Stimulated activated CD4-positive, alpha-beta T cell treated with anti-CD3 and anti-CD28 coated beads, Interleukin-1b, Interleukin-23, amount 100 ng/mL, for 48 hours (primary cell): ENCODE measurements at regions not wholly inside any gene's neighbourhood (a gene's known extent, or its start where the extent isn't known, plus 50 kb on each side); places are given as distances from the start of the nearest gene placed in this dataset.
A peak's percentile ranks its signal among the peaks of the same experiment; 100 is the strongest.

Source experiments
- DNase-seq: peaks from one replicate; pipeline ENCODE4 v3.0.0-alpha.2; 2020

DNA sequence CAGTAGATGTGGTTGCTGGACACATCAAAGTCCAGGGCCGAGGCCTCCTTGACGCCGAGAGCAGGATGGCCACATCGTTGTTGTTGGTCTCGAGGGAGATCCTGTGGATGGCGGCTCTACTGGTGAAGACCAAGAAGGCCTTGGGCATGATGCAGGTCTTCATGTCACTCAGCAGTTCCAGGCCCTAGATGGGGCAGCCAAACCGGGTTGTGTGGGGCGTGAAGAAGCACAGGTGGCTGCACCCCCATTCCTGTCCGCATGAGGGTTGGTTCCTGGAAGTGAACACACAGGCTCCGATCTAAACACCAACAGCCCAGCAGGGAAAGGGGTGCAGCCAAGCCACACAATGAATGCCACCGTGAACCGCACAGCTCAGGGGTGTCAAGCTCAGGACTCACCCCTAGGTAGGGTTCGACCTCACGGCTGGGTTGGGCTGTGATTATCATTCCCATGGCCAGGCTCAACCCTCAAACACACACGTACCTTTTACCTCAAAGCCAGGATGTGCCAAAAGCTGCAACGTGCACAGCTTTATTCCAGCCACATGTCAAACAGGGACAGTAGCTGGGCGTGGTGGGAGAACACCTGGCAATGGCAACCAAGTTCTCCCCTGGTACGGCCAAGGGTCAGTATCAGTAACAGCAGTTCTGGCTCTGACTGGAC is 132.3 kb downstream of the CRYBB2 start:
- DNase-seq: no peak

DNA sequence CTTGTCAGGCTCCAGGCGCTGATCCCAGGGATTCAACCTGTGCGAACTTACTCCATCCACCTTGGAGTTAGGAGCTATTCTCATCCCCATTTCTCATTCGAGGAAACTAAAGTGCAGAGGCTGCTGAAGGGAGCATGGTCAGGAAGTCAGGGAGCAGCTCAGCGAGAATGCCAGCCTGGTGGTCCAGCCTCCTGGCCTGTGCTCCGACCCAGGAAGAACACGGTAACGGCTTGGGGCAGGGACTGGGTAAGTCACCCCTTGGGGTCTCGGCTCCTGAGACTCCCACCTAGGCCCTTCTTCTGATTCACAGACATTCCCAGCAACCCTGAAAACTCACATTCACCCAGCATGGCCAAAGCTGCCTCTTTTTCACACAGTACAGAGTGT is 132.8 kb downstream of the CRYBB2 start:
- DNase-seq: no peak

DNA sequence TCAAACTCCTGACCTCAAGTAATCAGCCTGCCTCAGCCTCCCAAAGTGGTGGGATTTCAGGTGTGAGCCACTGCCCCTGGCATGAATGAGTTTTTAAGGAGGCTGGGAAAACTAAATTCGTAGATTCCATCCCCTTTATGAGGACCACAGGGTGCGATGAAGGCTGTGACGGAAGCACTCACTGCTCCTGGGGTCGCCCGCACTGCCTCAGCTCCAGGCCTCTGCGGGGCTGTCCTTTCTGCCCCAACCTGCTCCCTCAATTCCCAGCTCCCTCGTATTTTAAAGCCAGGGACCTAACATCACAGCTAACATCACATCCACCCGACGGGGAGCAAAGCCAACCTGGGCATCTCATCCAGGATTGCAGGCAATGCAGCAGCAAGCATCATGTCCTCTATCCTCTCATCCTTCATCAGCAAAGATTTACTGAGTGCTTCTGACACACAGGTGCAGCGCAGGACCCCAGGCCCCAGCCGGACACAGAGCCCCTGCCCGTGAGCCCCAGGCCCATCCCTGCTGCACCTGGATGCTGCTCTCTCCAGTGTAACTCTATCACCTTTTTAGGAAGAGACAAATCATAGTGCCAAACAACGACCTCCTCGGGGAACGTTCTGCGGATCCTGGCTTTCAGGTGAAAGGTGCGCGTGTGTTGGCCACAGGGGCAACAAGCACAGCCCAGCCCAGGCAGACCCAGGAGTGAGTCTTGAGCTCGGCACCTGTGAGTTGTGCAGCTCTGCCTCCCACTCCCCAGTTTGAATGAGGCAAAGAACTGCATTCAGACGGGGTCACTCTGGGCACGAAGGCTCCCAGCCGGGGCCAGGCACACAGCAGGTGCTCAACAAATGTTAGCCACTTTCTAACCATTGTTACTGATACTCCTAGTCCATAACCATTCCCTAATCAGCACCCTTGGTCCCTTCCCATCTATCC is 134.3 kb downstream of the CRYBB2 start:
- DNase-seq: no peak

DNA sequence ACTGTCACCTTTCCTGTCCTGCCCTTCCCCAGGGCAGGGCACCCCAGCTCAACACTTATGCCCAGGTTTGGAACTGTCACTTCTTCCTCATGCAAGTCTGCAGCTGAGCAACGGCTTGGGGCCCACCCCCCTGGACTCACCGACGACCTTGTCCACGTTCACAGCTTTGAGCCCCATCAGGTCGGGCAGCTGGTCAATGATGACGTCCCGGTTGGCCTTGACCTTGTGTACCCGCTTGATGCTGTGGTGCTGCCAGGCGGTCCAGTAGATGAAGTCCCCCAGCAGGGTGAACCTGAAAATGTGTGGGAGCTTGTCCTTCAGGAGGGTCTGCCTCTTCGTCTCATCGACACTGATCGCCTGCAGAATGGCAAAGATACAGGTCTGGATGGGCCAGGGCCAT is 135.0 kb downstream of the CRYBB2 start:
- DNase-seq: no peak

DNA sequence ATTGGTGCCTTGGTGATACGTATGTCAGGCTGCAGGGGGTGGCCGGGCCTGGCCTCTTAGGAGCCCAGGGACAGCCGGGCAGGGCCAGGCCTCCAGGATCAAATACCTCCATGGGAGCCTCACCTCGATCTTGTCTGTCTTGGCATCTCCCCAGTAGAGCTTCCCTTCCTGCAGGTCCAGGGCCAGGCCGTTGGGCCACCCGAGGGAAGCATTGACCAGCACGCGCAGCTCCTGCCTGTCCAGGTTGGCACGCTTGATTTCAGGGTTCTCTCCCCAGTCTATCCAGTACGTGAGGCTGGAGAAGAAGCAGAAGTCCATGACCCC is 137.7 kb downstream of the CRYBB2 start:
- no peak for DNase-seq

DNA sequence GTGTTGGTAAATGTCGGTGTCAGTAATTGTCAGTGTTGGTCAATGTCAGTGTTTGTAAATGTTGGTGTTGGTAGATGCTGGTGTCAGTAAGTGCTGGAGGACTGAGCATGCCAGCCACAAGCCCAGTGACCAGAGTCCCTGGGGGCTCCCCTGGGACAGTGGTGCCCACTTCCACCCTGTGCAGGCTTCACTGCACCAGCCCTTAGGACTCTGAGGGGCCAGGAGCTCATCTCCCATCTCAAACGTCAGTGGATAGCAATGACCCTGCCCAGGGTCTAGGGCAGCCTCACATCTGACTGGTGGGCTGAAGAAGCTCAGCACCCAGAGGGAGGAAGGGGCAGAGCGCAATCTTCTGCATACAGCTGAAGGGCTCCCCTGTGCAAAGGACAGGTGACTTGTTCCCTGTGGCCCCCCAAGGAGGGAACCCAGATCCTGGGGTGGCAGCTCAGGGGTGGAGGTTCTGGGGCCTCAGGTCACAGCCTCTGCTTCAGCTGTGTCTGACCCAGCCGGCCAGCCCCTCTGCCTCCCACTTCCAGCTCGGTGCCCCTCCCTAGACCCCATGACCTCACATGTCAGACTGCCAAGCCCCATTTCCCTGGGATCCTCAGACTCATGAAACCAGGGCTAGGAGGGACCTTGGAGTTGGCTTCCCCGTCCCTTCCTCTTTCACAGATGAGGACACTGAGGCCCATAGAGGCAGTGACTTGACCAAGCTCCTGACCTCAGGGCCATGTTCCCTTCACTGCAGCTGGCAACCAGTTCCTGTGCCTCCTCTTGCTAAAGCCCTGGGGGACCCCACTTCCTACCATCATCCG is 138.4 kb downstream of the CRYBB2 start:
- no peak for DNase-seq

DNA sequence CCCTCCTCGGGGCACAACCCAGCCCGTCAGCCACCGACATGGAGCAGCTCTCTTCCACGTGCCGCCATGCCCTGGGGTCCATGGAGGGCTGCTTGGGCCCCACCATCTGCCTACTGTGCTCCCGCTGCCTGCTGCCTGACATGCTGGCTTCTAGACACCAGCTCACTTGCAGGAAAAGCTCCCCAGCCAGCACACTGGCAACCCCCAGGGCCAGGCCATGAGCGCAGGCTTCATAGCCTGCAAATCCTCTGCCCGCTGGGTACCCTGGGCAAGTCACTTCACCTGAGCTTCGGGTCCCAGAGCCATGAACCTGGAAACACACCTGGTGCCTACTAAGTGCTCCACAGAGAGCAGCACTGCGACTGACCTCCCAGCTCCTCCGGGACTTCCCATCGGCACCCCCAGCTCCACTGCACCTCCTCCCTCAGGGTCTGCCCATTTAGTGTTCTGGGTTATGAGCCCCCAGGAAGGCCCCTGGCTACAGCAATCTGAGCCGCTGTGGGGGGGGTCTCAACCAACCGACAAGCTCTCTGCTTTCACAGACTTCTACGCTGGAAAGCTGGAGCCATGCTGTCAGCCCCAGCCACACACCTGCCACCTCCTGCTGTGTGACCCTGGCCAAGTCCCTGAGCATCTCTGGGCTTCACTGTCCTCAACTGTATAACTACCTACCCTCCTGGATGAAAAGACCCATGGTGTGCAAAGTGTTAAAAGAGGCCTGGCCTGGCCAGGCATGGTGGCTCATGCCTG is 139.2 kb downstream of the CRYBB2 start:
- no peak for DNase-seq

DNA sequence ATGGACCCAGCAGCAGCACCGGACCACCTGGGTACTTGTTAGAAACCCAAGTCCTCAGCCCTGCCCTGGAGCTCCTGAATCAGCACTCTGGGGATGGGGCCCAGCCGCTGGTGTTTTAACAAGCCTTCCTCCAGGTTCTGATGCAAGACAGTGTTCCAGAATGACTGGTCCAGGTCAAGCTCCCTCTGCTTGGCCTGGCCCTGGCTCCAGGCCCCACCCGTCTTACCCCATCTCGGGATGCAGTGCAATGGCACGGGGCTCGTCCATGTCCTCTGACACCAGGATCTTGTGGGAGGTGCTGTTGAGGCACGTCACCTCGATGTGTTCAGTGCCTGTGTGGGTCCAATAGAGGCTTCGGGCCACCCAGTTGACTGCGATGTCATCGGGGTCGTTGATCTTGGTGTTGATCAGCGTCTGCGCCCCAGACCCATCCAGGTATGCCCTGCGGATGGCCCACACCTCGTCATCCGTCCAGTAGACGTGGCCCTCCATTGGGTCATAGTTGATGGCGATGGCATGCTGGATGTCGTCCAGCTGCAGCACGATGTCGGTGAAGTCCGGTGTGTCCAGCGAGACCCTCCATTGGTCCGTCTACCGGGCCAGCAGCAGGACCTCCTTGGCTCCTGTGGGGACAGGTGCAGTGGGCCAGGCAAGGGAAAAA is 140.3 kb downstream of the CRYBB2 start:
- DNase-seq: no peak

DNA sequence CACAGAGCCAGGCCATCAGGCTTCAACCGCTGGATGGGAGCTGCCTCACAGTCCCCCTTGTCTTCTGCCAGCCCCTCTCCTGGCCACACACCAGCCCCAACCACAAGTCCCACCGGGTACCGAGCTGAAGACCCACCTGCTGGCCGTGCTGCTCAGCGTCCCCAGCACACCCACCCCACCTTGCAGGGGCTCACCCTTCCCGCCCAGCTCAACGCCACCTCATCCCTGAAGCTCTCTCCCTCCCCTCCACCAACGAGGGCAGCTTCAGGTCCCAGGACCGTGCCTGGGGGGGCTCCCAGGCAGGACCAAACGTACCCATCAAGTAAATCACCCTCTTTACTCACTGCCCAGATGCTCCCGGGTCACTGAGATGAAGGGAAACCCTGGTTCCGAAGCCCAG is 141.0 kb downstream of the CRYBB2 start:
- no peak for DNase-seq

DNA sequence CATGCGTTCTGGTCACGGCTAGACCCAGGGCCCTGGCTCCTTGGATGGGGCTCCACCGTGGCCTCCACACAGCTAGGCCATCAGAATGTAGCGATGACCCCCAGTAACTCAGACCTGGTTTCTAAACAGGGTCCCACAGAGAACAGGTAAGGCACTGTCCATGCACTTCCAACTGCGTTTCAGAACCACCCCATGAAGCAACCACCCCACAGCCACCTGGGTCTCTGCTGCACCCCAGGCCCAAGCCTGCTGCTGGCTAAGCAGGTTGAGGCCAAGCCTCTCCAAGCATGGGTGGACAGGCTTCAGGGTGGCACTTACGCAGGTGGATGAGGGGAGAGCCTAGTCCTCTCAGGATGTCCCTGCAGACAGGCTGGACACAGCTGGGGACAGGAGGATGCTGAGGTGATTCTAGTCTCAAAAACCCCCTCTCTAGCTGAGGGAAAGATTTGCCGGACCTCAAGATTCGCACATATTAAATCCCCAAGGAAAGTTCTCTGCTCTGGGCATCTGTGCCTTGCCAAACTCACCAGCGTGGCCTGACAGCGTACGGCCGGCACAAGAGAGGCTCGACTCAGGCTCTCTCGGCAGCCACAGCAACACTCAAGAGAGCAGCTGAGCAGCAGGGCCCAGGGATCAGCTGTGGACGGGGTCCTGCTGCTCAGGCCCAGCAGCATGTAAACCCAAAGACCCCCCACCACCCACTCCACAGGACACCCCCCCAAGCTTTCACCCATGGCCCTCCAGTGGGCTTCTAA is 141.6 kb downstream of the CRYBB2 start:
- no peak for DNase-seq

DNA sequence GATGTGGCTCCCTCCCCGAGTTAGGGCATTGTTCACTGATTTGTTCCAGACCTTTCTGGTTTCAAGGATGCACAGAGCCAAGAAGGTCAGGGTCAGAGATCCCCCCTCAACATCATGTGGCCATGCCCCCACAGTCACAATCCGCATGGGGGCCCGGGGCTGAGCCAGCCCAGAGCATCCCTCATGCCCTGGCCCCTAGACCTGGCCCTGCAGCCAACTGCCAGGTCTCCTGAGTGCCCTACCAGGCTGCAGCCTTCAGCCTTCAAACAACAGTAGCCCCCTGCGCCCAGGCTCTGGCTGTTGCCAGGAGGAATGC is 142.4 kb downstream of the CRYBB2 start:
- no peak for DNase-seq

DNA sequence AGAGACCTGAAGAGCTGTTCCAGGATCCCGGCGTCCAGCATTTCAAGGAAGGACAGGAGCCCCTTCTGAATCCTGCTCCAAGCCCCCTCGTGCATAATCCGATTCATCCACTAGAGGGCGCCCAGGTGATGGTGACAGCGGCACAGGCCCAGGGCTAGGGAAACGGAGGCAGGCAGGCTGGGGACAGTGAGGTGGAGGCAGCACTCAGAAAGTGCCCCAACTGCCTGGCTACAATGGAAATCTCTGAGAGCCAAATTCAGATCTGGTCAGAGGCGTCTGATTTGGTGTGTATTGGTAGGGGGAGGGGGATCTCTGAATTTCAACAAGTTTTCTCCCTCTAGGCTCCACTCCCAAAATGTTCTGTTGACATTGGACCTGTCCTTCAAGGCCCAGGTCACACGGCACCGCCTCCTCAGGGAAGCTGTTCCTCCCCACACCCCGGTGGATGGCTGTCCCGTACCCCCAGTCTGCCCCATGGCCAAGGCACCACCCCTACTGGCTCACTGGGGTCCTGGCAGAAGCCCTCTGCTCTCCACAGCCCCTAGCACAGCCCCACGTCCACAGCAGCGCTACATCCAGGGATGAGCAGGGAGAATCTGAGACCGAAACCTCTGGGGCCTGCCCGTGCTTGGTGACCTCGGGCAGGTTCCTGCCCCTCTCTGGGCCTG is 142.9 kb downstream of the CRYBB2 start:
- peak; percentile 63 for DNase-seq

DNA sequence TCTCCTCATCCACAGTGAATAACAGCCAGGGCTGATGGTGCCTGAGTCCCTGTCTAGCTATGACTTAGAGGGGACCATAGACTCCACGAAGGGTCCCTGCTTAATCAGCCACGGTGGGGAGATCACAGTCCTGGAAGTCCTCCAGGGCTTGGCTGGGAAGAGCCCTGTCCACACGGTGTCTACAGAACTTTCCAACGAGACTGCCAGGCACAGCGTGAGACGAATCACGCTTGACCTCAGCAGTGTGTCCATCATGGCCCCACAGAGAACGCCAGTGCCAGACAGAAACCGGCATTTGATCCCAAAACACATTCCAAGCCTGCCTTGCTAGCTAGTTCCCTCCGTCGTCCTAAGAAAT is 143.4 kb downstream of the CRYBB2 start:
- DNase-seq: no peak

DNA sequence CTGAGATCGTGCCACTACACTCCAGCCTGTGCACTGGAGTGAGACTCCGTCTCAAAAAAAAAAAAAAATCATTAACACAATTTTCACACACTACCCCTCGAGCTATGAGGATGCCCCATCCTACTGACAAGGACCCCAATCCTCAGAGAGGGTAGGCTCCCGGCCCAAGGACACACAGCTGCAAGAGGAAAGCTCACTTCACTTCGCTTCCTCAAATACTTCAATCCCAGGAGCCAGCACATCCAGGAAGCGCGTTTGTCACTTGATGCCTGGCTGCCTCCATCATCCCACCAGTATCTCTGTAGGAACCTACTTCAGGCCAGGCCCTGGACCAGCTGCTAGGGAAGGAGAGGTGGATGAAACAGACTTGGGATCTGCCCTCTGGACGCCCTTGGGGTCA is 144.0 kb downstream of the CRYBB2 start:
- DNase-seq: no peak

DNA sequence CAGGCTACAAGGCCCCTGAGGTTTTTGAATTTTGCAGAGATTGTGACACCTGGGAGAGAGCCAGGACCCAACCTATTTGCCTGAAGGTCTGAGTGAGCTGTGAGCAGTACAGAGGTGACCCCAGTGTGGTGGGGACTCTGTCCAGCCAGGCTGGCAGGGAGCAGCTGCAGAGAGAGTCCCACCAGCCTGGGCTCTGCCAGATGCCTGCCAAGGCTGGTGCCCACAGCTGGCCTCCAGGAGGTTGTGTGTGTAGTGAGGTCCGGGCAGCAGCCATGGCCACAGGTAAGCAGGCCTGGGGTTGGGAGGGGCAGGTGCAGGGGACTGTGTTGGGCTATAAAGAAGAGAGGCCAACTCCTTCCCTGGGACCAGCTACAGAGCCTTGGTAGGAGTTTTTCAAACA is 144.8 kb downstream of the CRYBB2 start:
- DNase-seq: no peak

DNA sequence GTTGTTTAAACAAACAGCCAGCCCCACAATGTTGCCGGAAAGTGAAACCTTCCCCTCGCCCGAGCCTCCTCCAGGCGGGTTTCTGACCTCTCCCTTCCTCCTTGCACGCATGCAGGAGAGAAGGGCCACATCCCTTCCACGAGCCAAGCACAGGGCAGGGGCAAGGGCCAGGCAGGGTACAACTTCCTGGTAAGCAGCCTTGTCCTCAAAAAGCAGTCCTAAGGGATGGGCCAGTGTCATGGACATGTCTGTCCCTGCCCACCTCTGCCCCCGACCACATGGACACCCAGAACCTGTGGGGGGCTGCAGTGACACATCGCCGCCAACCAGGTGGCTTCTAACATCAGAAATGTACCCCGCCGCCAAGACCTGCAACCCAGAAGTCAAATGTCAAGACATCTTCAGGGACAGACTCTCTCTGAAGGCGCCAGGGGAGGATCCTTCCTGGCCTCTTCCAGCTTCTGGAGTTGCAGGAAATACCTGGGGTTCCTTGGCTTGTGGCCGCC is 145.3 kb downstream of the CRYBB2 start:
- no peak for DNase-seq

DNA sequence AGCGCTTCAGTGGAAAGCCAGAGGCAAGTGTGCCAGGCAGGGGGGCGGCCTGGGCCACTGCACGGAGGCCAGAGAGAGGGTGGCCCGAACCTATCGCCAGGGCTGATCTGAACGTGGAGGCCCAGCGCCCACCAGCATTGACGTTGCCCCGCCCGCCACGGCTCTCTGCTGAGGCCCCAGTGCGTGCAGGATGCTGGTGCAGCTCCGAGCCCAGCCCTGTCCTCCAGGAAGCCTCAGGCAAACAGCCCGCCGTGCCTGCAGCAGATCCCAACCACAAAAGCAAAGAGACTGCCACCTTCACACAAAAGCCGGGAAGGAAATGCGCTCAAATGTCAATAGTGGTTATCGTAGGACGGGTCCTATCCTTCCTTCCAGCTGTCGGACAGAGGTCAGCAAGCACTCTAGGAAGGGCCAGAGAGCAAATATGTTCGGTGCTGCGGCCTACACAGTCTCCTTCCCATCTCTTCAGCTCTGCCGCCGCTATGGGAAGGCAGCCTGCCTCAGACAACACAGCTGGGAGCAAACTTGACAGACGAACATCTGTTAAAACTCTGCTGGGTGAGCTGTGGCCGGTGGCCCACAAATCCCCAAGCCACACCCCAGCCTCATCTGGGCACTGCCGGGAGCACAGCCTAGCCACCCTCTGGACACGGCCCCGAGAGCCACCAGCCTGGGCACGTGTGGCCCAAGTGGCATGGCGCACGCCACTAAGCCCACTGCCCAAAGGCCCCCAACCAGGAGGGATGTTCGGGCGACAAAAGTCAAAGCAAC is 146.2 kb downstream of the CRYBB2 start:
- no peak for DNase-seq

DNA sequence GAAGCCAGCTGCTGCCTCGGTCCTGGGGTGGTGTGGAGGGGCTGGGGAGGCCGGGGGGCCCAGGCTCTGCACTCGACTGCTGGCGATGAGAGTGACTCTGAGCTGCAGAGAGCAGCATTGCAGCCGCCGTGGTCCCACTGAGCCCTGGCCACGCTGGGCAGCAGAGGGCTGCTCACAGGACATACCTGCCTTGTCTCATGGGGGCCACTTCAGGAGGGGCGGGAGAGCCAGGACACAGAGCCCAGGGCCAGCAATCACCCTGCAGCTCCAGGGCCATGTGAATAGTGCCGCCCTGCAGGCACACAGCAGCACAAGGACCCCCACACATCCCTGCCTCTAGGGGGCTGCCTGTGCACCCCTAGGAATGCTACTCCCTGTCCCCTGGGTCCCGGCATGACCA is 147.0 kb downstream of the CRYBB2 start:
- no peak for DNase-seq

DNA sequence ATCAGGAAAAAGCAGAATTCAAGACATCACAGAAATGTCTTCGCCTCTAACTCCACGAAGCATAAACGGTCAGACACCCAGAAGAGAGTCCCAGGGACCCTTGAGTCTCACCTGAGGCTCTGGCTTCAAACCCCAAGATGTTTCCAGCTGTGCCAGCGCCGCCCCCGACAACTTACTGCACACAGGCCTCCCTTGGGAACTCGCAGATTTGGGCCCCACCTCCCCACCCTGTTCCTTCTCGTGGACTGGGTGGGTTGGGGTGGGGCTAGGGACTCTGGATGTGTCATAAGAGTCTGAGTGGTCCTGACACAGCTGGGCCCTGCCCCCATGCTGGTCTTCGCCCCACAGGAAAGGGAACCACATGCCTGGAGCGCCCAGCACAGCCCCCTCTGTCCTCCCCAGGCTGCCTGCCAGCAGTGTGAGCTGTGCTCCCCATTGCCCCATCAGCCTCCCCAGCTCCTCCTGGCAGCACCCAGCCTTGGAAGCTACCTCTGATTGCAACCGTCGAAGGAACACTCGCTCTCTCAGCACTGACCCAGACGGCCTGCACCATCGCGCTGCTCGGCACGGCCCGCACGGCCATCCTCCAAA is 147.5 kb downstream of the CRYBB2 start:
- DNase-seq: no peak

DNA sequence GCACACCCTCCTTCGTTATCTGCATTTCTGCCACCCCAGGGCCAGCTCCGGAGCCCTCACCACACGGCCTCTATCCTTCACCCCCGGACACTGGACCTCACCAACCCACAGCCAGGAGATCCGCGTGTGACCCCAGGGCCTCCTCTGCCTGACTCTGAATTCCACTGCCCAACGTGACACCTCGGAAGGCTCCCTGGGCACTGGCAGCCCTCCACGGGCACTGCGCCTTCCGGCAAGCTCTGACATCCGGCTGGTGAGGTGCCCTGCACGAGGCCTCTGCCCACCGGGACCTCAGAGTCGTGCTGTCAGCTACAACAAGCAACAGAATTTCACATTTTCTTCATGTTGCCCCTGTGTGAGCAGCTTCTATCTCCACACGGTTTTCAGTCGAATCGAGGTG is 148.3 kb downstream of the CRYBB2 start:
- no peak for DNase-seq
